ENCODE measurements at regions not wholly inside any gene's neighbourhood (a gene's known extent, or its start where the extent isn't known, plus 50 kb on each side); places are given as distances from the start of the nearest gene placed in this dataset.

GRCh38 chr4:41883988-41884734 is 51.1 kb upstream of the TMEM33 start:
- in situ Hi-C loops (cut with HindIII; ENCODE audit: low sequenced_read_pairs) = loop anchor here (25.0 kb wide), 2 partner anchors 172 to 597 kb away; no protein-coding TSS in a partner anchor

GRCh38 chr4:41882625-41883347 is 52.4 kb upstream of the TMEM33 start:
- peak; percentile 99 for TF ChIP-seq CTCF (IDR thresholded peaks at IDR 0.05; ENCODE audit: low read depth, low read length, missing control alignments)
- DNase-seq (ENCODE audit: low read depth) = no peak
- H3K4me3 ChIP-seq (ENCODE audit: low read depth, low read length) = peak overlapping the region; percentile 4
- in situ Hi-C loops (cut with HindIII; ENCODE audit: low sequenced_read_pairs) = loop anchor here (25.0 kb wide), 2 partner anchors 170 to 595 kb away; no protein-coding TSS in a partner anchor

More at GRCh38 chr4:41883988-41884734, 51.1 kb upstream of the TMEM33 start:
- TF ChIP-seq CTCF (IDR thresholded peaks at IDR 0.05; ENCODE audit: low read depth, low read length, missing control alignments) = no peak
- DNase-seq (ENCODE audit: low read depth) = no peak
- no peak overlapping the region for H3K4me3 ChIP-seq (ENCODE audit: low read depth, low read length)

GRCh38 chr4:41881981-41882624 is 53.1 kb upstream of the TMEM33 start:
- in situ Hi-C loops (cut with HindIII; ENCODE audit: low sequenced_read_pairs) = loop anchor here (25.0 kb wide), 2 partner anchors 170 to 595 kb away; no protein-coding TSS in a partner anchor
- DNase-seq (ENCODE audit: low read depth) = no peak
- no peak for TF ChIP-seq CTCF (IDR thresholded peaks at IDR 0.05; ENCODE audit: low read depth, low read length, missing control alignments)
- H3K4me3 ChIP-seq (ENCODE audit: low read depth, low read length) = peak overlapping the region; percentile 29

- no peak for TF ChIP-seq CTCF (IDR thresholded peaks at IDR 0.05; ENCODE audit: low read depth, low read length, missing control alignments)
- in situ Hi-C loops (cut with HindIII; ENCODE audit: low sequenced_read_pairs) = loop anchor here (25.0 kb wide), 2 partner anchors 169 to 594 kb away; no protein-coding TSS in a partner anchor
- no peak for DNase-seq (ENCODE audit: low read depth)
- peak overlapping the region; percentile 29 for H3K4me3 ChIP-seq (ENCODE audit: low read depth, low read length)
These were observed 54.1 kb upstream of the TMEM33 start for GRCh38 chr4:41880840-41881831.

GRCh38 chr4:41880022-41880837 is 55.0 kb upstream of the TMEM33 start:
- in situ Hi-C loops (cut with HindIII; ENCODE audit: low sequenced_read_pairs) = loop anchor here (25.0 kb wide), 2 partner anchors 168 to 593 kb away; no protein-coding TSS in a partner anchor
- no peak for TF ChIP-seq CTCF (IDR thresholded peaks at IDR 0.05; ENCODE audit: low read depth, low read length, missing control alignments)
- no peak for DNase-seq (ENCODE audit: low read depth)
- H3K4me3 ChIP-seq (ENCODE audit: low read depth, low read length) = no peak overlapping the region

All from astrocyte of the cerebellum (primary cell).